CD14-positive monocyte (primary cell): ENCODE measurements at regions not wholly inside any gene's neighbourhood (a gene's known extent, or its start where the extent isn't known, plus 50 kb on each side); places are given as distances from the start of the nearest gene placed in this dataset.

ENCODE experiments used
- DNase-seq, 3 donors: peaks; one replicate each; pipeline ENCODE4 v3.0.0-alpha.2; 2011 to 2022
- H2AFZ ChIP-seq: 2 replicates; pipeline ENCODE4 v1.6.0; 2012; ENCODE audit warnings: mild to moderate bottlenecking, low read depth, low read length, inconsistent platforms; ENCODE audit not compliant: insufficient read depth, poor library complexity, severe bottlenecking
- H3K27ac ChIP-seq, 2 donors: 1 replicate in 1 of 2; 2 replicates in 1 of 2; pipeline ENCODE4 v1.5.1; 2012 to 2013; ENCODE audit warnings: low read length in 2 of 2, control low read depth in 1 of 2, inconsistent platforms in 1 of 2, low read depth in 1 of 2, mild to moderate bottlenecking in 1 of 2
- H3K27me3 ChIP-seq, 2 donors: one replicate each; pipeline versions ENCODE4 v1.6.0 to v1.6.1; 2011 to 2013; ENCODE audit warnings: low read length in 2 of 2; ENCODE audit not compliant: control insufficient read depth in 2 of 2, insufficient read depth in 2 of 2
- H3K36me3 ChIP-seq, 2 donors: replicated peaks in 1 of 2; 1 replicate in 1 of 2; 2 replicates in 1 of 2; pipeline versions ENCODE4 v1.5.1 to v1.6.1; 2012 to 2013; ENCODE audit warnings: low read length in 2 of 2, control low read depth in 1 of 2, inconsistent platforms in 1 of 2, mild to moderate bottlenecking in 1 of 2; ENCODE audit not compliant: insufficient read depth in 2 of 2, control insufficient read depth in 1 of 2
- H3K4me1 ChIP-seq, 2 donors: 1 replicate in 1 of 2; 2 replicates in 1 of 2; pipeline versions ENCODE4 v1.5.1 to v1.6.1; 2012 to 2013; ENCODE audit warnings: low read length in 2 of 2, control low read depth in 1 of 2, inconsistent platforms in 1 of 2, mild to moderate bottlenecking in 1 of 2, moderate library complexity in 1 of 2; ENCODE audit not compliant: insufficient read depth in 2 of 2, control insufficient read depth in 1 of 2
- H3K4me2 ChIP-seq: replicated peaks from 2 replicates; pipeline ENCODE3; 2012; ENCODE audit warnings: low read length, moderate library complexity, mild to moderate bottlenecking; ENCODE audit not compliant: poor library complexity, severe bottlenecking; ENCODE audit errors: extremely low read depth
- H3K4me3 ChIP-seq, 3 experiments: fragments of 200-600 bp in 1 of 3; sonication (generic) in 1 of 3; replicated peaks in 1 of 3; 1 replicate in 2 of 3; 2 replicates in 1 of 3; pipeline ENCODE4 v1.5.1; 2011 to 2013; ENCODE audit warnings: low read length in 3 of 3, mild to moderate bottlenecking in 3 of 3, control low read depth in 2 of 3, low read depth in 2 of 3, inconsistent platforms in 1 of 3, moderate library complexity in 1 of 3
- H3K79me2 ChIP-seq: 2 replicates; pipeline ENCODE4 v1.6.0; 2012; ENCODE audit warnings: mild to moderate bottlenecking, control low read depth, inconsistent platforms, low read length, moderate library complexity; ENCODE audit not compliant: insufficient read depth
- H3K9ac ChIP-seq: 2 replicates; pipeline ENCODE4 v1.6.0; 2017; ENCODE audit warnings: low read length, mild to moderate bottlenecking; ENCODE audit not compliant: insufficient read depth, poor library complexity, severe bottlenecking
- H3K9me3 ChIP-seq, 2 donors: replicated peaks in 1 of 2; 1 replicate in 1 of 2; 2 replicates in 1 of 2; pipeline versions ENCODE4 v1.5.1 to v1.6.1; 2012 to 2013; ENCODE audit warnings: low read length in 2 of 2, control low read depth in 1 of 2; ENCODE audit not compliant: control insufficient read depth in 1 of 2, insufficient read depth in 1 of 2
- H4K20me1 ChIP-seq: 2 replicates; pipeline ENCODE4 v1.6.0; 2012; ENCODE audit warnings: mild to moderate bottlenecking, low read length, control low read depth, moderate library complexity; ENCODE audit not compliant: insufficient read depth
- H3K27ac Mint-ChIP-seq, 7 donors: one replicate each; pipeline ENCODE4 v1.8.0; 2020; ENCODE audit warnings: mild to moderate bottlenecking in 7 of 7, mixed read lengths in 7 of 7, moderate library complexity in 6 of 7, inconsistent platforms in 2 of 7
- H3K27me3 Mint-ChIP-seq, 3 donors: one replicate each; pipeline ENCODE4 v1.8.0; 2021 to 2022; ENCODE audit warnings: low read depth in 3 of 3, mild to moderate bottlenecking in 3 of 3, mixed read lengths in 3 of 3, moderate library complexity in 3 of 3, inconsistent platforms in 1 of 3
- H3K36me3 Mint-ChIP-seq, 2 donors: one replicate each; pipeline ENCODE4 v1.8.0; 2020; ENCODE audit warnings: mixed read lengths in 2 of 2, inconsistent platforms in 1 of 2, mild to moderate bottlenecking in 1 of 2
- H3K4me1 Mint-ChIP-seq: one replicate; pipeline ENCODE4 v1.8.0; 2020; ENCODE audit warnings: mild to moderate bottlenecking, mixed read lengths
- H3K4me3 Mint-ChIP-seq, 2 donors: one replicate each; pipeline ENCODE4 v1.8.0; 2020; ENCODE audit warnings: mild to moderate bottlenecking in 2 of 2, mixed read lengths in 2 of 2, moderate library complexity in 1 of 2
- H3K9me3 Mint-ChIP-seq, 7 donors: one replicate each; pipeline ENCODE4 v1.8.0; 2020 to 2022; ENCODE audit warnings: mixed read lengths in 7 of 7, mild to moderate bottlenecking in 6 of 7, moderate library complexity in 6 of 7, inconsistent platforms in 2 of 7
- WGBS: methylation state at CpG from one replicate; pipeline ENCODE4 v1.1.5; 2013; ENCODE audit warnings: missing lambda C conversion rate; ENCODE audit not compliant: insufficient coverage; 5-methylcytosine and 5-hydroxymethylcytosine counted together
- intact Hi-C, 2 donors: fragments of 100-400 bp; cut with micrococcal nuclease; formaldehyde crosslinking; loops; one replicate each; pipeline versions ENCODE4 v1.15.0 to v1.15.1; 2023
- TF ChIP-seq, protein P1 (sequence below): fragments of 200-600 bp; IDR thresholded peaks from one replicate; pipeline ENCODE4 v1.8.0; 2022; ENCODE audit warnings: antibody characterized with exemption, mild to moderate bottlenecking

DNA sequence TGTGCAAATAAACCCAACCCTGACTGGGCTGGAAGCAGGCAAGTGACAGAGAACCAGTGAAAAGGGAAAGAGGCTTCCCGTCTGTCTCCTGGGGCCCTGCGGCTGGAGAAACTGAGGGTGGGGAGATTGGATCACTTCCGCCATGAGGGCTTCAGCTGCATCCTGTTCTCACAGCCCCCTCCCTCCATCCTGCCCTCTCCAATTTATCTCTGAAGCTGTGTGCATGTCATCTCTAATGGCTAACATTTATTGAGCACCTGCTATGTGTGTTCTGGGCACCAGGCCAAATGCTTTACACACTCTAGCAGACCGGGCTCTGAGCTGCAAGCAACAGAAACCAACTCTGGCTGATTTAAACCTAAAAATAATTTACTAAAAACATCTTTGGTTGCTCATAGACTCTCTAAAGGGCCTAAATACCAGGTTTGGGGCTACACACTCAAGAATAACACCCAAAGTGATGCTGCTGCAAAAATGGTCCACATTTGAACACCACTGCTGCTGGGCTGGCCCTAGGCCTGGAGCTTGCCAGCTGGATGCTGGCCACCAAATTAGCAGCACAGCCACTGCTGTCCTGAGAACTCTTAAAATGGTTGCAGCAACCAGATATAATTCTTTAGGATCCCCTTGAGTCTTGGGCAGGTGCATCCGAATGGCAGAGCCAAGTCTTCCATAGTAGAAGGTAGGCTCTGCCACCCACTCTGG is 123.6 kb upstream of the LRFN2 start:
- no peak for DNase-seq
- Mint-ChIP-seq H3K9me3 (peaks cover 0 to 5% (median 2%) of the 10 kb centered on the region in 7 donors), H3K27ac (no peak overlapping the region), H3K4me1 (no peaks in the 10 kb centered on the region), H3K36me3 (no peaks in the 10 kb centered on the region), H3K4me3 (no peak overlapping the region), H3K27me3 (peaks cover 17 to 24% (median 23%) of the 10 kb centered on the region in 3 donors)
- Histone ChIP-seq H3K4me3 (no peak overlapping the region), H3K9ac (no peak overlapping the region), H3K79me2 (no peaks in the 10 kb centered on the region), H3K9me3 (no peaks in the 10 kb centered on the region), H2AFZ (no peak overlapping the region), H3K27me3 (peaks cover 0 to 6% of the 10 kb centered on the region in 2 donors), H3K27ac (no peak overlapping the region), H3K4me1 (no peaks in the 10 kb centered on the region), H3K36me3 (no peaks in the 10 kb centered on the region), H3K4me2 (no peak overlapping the region), H4K20me1 (no peaks in the 10 kb centered on the region)
- TF ChIP-seq, protein P1, sequence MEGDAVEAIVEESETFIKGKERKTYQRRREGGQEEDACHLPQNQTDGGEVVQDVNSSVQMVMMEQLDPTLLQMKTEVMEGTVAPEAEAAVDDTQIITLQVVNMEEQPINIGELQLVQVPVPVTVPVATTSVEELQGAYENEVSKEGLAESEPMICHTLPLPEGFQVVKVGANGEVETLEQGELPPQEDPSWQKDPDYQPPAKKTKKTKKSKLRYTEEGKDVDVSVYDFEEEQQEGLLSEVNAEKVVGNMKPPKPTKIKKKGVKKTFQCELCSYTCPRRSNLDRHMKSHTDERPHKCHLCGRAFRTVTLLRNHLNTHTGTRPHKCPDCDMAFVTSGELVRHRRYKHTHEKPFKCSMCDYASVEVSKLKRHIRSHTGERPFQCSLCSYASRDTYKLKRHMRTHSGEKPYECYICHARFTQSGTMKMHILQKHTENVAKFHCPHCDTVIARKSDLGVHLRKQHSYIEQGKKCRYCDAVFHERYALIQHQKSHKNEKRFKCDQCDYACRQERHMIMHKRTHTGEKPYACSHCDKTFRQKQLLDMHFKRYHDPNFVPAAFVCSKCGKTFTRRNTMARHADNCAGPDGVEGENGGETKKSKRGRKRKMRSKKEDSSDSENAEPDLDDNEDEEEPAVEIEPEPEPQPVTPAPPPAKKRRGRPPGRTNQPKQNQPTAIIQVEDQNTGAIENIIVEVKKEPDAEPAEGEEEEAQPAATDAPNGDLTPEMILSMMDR = no peak
- intact Hi-C loops = no loop called here
- 55% methylated on average over 2 of the region's 5 CpGs for WGBS

DNA sequence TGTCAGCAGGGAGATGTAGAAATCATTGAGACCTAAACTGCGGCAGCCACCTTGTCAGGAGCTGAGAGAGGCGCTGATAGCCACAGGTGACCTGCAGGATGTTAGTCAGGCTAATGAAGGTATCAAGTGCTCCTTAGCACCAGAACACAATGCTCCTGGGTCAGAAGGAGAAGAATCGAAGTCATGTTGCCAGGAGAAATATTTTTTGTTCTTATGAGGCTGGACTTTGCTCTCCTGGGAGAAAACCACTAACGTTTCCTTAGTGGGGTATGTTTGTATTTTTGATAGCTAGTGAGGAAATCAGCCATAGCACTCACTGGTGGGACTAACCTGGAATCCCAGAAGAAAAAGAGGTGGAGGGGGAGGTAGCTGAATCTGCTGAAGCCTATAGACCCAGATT is 120.9 kb upstream of the LRFN2 start:
- intact Hi-C loops = no loop called here
- Histone ChIP-seq H3K9ac (no peak overlapping the region), H3K4me3 (no peak overlapping the region), H3K27ac (no peak overlapping the region), H3K36me3 (no peaks in the 10 kb centered on the region), H3K9me3 (no peaks in the 10 kb centered on the region), H3K79me2 (no peaks in the 10 kb centered on the region), H3K4me2 (no peak overlapping the region), H4K20me1 (no peaks in the 10 kb centered on the region), H2AFZ (no peak overlapping the region), H3K27me3 (no peaks in the 10 kb centered on the region), H3K4me1 (no peaks in the 10 kb centered on the region)
- Mint-ChIP-seq H3K36me3 (no peaks in the 10 kb centered on the region), H3K4me1 (no peaks in the 10 kb centered on the region), H3K27ac (no peak overlapping the region), H3K9me3 (peaks cover 0 to 7% (median 2%) of the 10 kb centered on the region in 7 donors), H3K27me3 (peaks cover 9 to 26% (median 20%) of the 10 kb centered on the region in 3 donors), H3K4me3 (no peak overlapping the region)
- 81% methylated on average over 4 of the region's 4 CpGs for WGBS
- TF ChIP-seq, protein P1 = no peak
- DNase-seq = no peak
